GM19043 (cell line): ENCODE measurements at regions not wholly inside any gene's neighbourhood (a gene's known extent, or its start where the extent isn't known, plus 50 kb on each side); places are given as distances from the start of the nearest gene placed in this dataset.

ENCODE experiments used
- ATAC-seq: cut with Tn5 transposase; IDR thresholded peaks from one replicate; pipeline ENCODE4 v1.9.1; 2021; ENCODE audit warnings: low read depth; ENCODE audit not compliant: unreplicated experiment

- ATAC-seq, result no peak
Observed at GRCh38 chr6:108777536-108777935, 70.7 kb upstream of the ARMC2 start.

- ATAC-seq, result no peak
Observed at GRCh38 chr6:108778421-108779186, 69.6 kb upstream of the ARMC2 start.

- ATAC-seq, result no peak
Observed at GRCh38 chr6:108779536-108780275, 68.5 kb upstream of the ARMC2 start.

- no peak for ATAC-seq
Observed at GRCh38 chr6:108780784-108781183, 67.4 kb upstream of the ARMC2 start.

- ATAC-seq, result no peak
Observed at GRCh38 chr6:108781419-108782100, 66.7 kb upstream of the ARMC2 start.

GRCh38 chr6:108782179-108783041, 65.8 kb upstream of the ARMC2 start:
- ATAC-seq, result peak; percentile 49

- ATAC-seq, result no peak
Observed at GRCh38 chr6:108785653-108786052, 62.6 kb upstream of the ARMC2 start.

- ATAC-seq, result no peak
Observed at GRCh38 chr6:108788416-108788815, 59.8 kb upstream of the ARMC2 start.

- no peak for ATAC-seq
Observed at GRCh38 chr6:108789475-108789874, 58.7 kb upstream of the ARMC2 start.

GRCh38 chr6:108791700-108792099, 56.5 kb upstream of the ARMC2 start:
- ATAC-seq, result no peak

GRCh38 chr6:108793516-108794251, 54.5 kb upstream of the ARMC2 start:
- no peak for ATAC-seq

GRCh38 chr6:108795122-108795521, 53.1 kb upstream of the ARMC2 start:
- ATAC-seq, result no peak

GRCh38 chr6:108795814-108796213, 52.4 kb upstream of the ARMC2 start:
- no peak for ATAC-seq

GRCh38 chr6:108796875-108797274, 51.3 kb upstream of the ARMC2 start:
- ATAC-seq, result no peak

GRCh38 chr6:108797951-108798669, 50.1 kb upstream of the ARMC2 start:
- no peak for ATAC-seq
